GM06990 (cell line): ENCODE measurements at regions not wholly inside any gene's neighbourhood (a gene's known extent, or its start where the extent isn't known, plus 50 kb on each side); places are given as distances from the start of the nearest gene placed in this dataset.

Experiments used
- DNase-seq: peaks from one replicate; pipeline ENCODE4 v3.0.0-alpha.2; 2011; ENCODE audit not compliant: insufficient read length; ENCODE audit errors: extremely low read depth
- H3K27me3 ChIP-seq: replicated peaks from 2 replicates; pipeline ENCODE4 v1.6.0; 2011; ENCODE audit warnings: low read length; ENCODE audit not compliant: control insufficient read depth, insufficient read depth
- H3K36me3 ChIP-seq: 2 replicates; pipeline ENCODE4 v1.5.1; 2011; ENCODE audit warnings: low read length; ENCODE audit not compliant: control insufficient read depth, insufficient read depth
- H3K4me3 ChIP-seq: replicated peaks from 2 replicates; pipeline ENCODE4 v1.5.1; 2011; ENCODE audit warnings: low read depth, mild to moderate bottlenecking, control low read depth, low read length
- TF ChIP-seq, protein P1 (sequence below): IDR thresholded peaks from 2 replicates; pipeline ENCODE4 v1.5.1; 2011; ENCODE audit warnings: low read length, control low read depth, mild to moderate bottlenecking, inconsistent platforms; ENCODE audit not compliant: insufficient read depth, poor library complexity, severe bottlenecking

DNA sequence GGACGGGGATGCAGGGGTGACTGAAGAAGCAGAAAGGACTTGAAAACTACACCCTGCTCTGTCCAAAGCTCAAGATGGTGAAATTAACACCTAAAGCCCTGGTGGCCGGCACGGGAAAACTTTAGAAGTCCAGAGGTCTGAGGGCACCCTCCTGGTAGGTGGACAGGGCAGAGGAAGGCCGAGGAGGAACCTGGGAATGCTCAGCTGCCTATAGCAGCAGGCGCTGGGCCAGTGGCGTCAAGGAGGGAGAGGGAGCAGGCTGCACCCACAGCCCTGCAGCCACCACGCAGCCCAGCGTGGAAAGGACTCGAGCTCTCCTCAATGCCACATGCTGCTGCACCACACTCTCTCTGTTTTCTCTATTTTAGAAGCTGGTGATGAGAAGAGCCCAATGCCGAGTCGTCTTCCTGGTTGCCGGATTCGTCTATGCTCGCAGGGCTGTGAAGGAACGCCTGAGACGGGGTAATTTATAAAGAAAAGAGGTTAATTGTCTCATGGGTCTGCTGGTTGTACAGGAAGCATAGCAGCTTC lies 248.3 kb upstream of the AFDN start:
- Histone ChIP-seq H3K27me3 (no peaks in the 10 kb centered on the region), H3K36me3 (no peaks in the 10 kb centered on the region), H3K4me3 (no peak overlapping the region)
- TF ChIP-seq, protein P1, sequence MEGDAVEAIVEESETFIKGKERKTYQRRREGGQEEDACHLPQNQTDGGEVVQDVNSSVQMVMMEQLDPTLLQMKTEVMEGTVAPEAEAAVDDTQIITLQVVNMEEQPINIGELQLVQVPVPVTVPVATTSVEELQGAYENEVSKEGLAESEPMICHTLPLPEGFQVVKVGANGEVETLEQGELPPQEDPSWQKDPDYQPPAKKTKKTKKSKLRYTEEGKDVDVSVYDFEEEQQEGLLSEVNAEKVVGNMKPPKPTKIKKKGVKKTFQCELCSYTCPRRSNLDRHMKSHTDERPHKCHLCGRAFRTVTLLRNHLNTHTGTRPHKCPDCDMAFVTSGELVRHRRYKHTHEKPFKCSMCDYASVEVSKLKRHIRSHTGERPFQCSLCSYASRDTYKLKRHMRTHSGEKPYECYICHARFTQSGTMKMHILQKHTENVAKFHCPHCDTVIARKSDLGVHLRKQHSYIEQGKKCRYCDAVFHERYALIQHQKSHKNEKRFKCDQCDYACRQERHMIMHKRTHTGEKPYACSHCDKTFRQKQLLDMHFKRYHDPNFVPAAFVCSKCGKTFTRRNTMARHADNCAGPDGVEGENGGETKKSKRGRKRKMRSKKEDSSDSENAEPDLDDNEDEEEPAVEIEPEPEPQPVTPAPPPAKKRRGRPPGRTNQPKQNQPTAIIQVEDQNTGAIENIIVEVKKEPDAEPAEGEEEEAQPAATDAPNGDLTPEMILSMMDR: no peak
- no peak for DNase-seq

DNA sequence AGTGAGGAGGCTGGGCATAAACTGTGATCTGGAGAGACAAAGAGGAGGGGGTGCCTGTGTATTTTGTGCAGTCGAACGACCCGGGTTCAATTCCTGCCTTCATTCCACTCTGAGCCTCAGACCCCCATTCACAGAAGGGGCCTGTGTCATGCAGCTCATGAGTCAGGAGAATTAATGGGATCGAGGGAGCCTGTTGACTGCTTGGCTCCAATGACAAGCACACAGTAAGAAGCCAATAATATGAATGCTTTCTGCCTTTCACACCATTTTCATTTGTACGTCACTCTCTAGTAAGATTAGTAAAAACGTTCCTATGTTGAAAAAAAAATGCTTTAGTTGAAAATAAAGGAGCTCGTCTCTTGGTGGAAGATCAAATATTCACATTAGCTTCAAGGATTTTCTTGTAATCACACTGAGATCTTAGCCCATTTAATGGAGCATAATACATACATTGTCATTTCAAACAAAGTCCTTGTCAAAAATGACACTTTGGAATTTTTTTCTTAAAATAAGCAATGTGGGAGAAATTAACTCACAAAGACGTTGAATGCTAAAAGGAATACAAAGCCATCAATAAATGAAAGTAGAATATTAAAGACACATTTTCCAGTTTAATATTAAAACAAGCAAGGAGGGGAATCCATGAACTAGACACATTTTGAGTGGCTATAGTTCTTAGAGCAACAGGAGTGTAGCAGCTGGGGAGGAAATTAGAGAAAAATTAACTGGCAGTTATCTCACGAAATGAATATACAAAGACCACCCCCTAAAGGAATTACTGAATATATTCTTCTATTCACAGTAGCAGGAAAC lies 246.7 kb upstream of the AFDN start:
- TF ChIP-seq, protein P1: no peak
- Histone ChIP-seq H3K27me3 (no peaks in the 10 kb centered on the region), H3K36me3 (no peaks in the 10 kb centered on the region), H3K4me3 (no peak overlapping the region)
- DNase-seq: no peak

DNA sequence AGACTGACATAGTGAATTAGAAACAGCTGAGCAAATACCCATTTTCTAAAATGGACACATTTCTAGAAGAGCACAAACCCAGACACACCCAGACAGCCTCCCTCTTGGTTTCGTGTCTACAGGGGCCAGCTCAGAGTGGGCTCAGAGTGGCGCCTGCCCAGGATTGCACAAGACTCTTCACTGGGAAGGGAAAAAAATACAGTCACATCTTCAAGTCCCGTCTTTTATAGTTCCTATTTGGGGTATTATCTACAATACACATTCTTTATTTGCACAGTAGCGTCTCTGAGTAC lies 246.1 kb upstream of the AFDN start:
- Histone ChIP-seq H3K27me3 (no peaks in the 10 kb centered on the region), H3K36me3 (no peaks in the 10 kb centered on the region), H3K4me3 (no peak overlapping the region)
- no peak for DNase-seq
- TF ChIP-seq, protein P1: no peak

DNA sequence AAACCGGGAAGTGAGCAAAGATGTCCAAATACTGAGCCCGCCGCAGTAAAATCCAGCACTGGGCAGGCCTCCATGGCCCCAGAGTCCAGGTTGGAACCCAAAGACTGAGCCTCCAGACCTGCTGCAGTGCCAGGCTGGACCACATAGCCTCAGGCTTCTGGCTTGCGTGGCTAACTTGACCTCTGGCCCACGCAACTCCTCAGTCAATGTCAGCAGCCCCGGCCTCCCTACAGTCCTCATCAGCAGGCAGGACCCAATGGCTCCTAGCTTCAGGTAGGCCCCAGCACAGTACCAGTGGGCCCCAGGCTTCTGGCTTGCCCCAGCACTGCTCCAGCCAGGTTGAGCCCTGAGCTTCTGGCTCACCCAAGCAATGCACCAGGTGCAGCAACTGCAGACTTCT lies 245.1 kb upstream of the AFDN start:
- no peak overlapping the region for H3K4me3 ChIP-seq
- H3K27me3 ChIP-seq: no peaks in the 10 kb centered on the region
- TF ChIP-seq, protein P1: no peak
- H3K36me3 ChIP-seq: no peaks in the 10 kb centered on the region
- no peak for DNase-seq

DNA sequence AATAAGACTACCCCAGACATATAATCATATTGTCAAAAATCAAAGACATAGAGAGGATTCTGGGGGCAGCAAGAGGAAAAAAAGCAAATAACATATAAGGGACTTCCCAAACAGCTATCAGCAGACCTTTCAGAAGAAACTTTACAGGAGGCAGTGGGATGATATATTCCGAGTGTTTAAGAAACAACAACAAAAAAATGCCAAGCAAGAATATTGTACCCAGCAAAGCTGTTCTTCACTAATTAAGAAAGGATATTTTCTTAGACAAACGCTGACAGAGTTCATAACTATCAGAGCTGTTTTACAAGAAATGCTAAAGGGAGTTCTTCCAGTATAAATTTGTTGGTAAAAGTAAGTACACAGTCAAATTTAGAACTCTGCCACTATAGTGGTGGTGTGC lies 243.3 kb upstream of the AFDN start:
- TF ChIP-seq, protein P1: no peak
- no peak for DNase-seq
- Histone ChIP-seq H3K4me3 (no peak overlapping the region), H3K36me3 (no peaks in the 10 kb centered on the region), H3K27me3 (no peaks in the 10 kb centered on the region)
